ENCODE measurements at regions not wholly inside any gene's neighbourhood (a gene's known extent, or its start where the extent isn't known, plus 50 kb on each side); places are given as distances from the start of the nearest gene placed in this dataset.
"Not testable (repeated sequence)": the region's sequence is repeated elsewhere in the genome, so short reads cannot be mapped to it uniquely, and the experiment has no call there.

DNA sequence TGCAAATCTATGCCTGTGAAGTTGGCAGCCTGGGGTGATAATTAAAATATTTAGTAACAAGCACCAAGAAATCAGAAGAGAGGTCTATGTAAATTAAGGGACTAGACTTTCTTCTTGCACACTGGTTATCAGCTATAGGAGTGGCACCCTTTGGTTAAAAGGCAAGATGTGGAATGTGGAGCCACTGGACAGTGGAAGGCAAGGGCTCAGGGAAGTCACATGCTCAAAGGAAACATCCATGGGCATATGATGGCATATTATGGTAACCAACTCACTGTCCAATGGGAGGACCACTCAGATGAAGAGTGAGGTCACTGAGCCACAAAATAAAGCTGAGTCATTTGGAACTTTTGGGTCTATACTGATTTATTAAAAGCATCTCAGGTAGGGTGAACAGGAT lies 165.6 kb upstream of the PRICKLE2 start:
- DNase-seq (ENCODE audit: low spot score): no peak

DNA sequence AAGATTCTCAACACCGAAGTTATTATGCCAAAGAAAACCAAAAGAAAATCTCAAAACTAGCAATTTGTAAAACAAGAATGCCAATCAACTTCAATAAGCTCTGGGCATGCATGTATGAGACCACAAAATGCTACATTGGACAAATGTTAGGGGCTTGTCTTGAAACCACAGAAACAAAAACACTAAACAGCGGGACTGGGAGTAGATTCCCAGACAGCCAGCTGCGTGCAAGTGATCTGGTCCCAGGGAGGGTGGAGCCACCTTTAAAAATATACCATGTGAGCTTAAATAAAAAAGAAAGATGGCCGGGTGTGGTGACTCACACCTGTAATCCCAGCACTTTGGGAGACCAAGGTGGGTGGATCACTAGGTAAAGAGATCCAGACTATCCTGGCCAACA lies 163.6 kb upstream of the PRICKLE2 start:
- DNase-seq (ENCODE audit: low spot score): no peak

DNA sequence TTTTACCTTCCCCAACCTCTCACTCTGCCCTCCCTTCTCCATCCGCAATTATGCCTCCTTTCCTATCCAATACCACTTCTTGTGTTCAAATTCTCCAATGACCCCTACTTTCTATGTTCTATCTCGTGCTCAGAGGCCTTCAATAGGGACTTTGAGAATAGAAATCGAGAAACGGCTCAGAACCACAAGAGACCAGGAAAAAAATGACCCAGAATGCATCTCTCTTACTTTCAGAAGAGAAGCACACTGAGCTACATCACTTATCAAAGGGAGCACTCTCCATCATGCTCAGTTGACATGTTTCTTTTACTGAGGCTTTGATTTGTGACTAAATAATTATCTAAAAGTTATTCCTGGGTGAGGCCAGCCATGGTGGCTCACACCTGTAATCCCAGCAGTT lies 162.4 kb upstream of the PRICKLE2 start:
- no peak for DNase-seq (ENCODE audit: low spot score)

DNA sequence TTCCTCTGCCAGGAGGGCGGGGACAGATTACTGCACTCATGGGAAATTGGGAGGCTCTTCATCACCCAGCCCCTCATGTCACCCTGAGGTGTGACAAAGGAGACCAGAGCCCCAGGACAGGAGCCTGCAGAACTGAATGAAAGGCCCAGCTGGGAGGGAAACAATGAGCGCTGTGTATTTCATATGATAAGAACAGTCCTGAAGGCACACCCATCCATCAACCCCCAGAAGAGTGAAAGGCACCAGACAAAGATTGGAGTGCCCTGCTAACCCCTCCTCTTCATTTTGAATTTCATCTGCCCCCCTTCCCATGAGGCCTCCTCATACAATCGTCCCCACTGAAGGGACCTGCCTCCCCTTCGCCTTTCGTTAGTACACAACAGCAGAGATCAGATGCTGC lies 160.0 kb upstream of the PRICKLE2 start:
- no peak for DNase-seq (ENCODE audit: low spot score)

DNA sequence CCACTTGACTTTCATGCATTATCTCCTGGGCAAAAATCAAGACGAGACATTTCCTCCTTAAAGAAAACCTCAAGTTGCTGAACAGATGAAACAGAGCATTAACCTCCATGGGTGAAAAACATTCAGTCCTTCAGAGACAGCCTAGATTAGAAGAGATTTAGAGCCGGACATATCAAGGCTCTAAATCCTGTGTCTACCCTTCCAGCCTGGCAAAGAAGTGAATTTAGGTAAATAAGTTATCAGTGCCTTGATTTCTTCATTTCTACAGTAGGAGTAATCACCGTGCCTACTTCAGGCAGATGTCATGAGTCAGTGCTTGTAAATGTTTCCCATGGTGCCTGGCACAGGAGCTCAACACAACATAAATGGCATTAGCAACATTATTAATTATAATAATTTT lies 159.3 kb upstream of the PRICKLE2 start:
- DNase-seq (ENCODE audit: low spot score): no peak

DNA sequence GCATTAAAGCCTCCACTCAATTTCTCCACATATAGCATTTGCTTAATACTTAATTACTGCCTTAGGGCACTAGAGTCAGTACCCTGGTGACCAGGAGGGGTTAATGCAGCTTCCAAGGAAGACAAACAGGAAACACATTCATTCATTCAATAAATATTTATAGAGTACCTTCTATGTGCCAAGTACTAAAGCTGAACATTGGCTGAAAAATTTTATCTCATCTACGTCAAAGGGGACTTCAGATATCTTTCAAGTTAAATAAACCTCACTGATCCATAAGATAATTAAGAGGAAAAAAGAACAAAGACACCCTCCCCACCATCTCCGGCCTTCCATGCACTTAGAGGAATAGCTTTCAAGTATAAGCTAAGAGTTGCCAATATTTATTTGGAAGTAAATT lies 156.9 kb upstream of the PRICKLE2 start:
- DNase-seq (ENCODE audit: low spot score): no peak

DNA sequence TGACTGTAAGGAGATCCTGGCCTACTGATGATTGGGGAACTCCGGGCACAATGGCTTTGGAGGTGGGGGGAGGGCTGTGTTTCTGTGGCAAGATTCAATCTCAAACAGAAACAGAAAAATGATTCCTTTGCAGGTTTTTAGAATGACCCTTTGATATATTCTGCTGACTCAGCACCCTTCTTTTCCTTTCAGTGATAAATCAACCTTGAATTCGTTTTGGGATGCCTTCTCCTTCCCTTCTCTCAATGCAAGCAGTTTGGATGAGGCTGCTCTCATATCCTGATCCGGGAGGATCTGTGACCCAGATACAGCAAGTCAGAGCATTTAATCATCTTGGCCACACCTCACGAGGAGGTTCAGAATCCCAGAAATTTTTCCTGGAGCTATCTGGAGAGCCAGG lies 156.1 kb upstream of the PRICKLE2 start:
- DNase-seq (ENCODE audit: low spot score): no peak

DNA sequence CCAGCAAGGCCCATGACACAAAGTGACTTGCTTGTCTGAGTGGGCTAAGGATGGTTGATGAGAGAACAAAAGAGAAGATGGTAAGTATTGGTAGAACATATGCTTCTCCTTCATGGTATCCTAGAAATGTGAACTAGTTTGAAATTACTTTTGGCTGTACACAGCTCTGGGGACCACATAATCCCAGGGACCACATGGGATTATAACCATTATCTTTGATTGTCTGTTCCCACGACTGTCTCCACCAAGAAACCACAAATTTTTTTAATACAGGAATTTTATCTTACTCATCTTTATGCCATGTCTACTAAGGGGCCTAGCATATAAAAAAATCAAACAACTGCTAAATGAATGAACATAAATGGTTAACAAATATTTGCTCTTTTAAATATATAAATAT lies 155.3 kb upstream of the PRICKLE2 start:
- no peak for DNase-seq (ENCODE audit: low spot score)

- no peak for DNase-seq (ENCODE audit: low spot score)
These were observed 154.0 kb upstream of the PRICKLE2 start for GRCh38 chr3:64379221-64379620.

- no peak for DNase-seq (ENCODE audit: low spot score)
These were observed 152.7 kb upstream of the PRICKLE2 start for GRCh38 chr3:64377942-64378341.

DNA sequence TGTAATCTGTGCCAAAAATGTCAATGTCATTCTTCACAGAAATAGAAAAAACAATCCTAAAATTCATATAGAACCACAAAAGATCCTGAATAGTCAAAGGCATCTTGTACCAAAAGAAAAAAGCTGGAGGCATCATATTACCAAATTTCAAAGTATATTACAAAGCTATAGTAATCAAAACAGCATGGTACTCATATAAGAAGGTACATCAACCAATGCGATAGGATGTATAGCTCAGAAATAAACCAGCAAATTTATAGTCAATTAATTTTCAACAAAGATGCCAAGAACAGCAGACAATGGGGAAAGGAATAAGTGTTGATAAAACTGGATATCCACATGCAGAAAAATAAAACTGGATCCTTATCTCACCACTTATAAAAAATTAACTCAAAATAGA lies 150.5 kb upstream of the PRICKLE2 start:
- no peak for DNase-seq (ENCODE audit: low spot score)

GRCh38 chr3:64369390-64369789 lies 144.1 kb upstream of the PRICKLE2 start:
- no peak for DNase-seq (ENCODE audit: low spot score)

DNA sequence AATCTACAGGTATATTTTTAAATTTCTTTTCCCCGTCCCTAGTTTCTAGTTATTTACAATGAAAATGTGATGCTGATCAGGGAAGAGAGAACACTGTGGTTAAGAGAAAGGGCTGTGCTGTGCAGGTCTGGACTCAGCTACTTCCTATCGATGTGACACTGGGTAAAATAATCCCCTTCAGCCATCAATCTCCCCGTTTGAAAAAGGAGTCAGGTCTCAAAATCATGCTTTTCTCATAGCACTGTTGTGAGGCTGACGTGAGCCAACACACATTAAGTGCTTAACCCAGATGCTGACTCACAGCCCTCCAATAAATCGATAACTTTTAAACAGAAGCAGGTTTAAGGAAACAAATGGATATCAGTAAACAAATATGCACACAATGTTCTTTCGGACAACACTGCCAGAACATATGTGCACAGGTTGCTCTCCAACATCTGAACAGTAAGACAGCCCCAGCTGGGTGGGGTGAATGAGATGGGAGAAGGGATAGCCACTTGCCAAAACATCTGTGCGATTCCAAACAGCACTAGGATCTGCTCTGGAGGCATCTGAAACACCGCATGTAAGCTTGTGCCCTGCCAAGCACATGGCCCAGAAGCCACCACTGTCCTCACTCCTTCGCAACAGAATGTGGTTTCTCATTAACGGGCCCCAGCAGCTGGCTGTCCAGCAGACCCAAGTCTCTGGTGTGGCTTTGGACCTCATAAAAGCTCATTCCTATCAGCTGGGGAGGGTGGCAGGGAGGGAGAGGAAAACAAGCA lies 143.2 kb upstream of the PRICKLE2 start:
- DNase-seq (ENCODE audit: low spot score): no peak

DNA sequence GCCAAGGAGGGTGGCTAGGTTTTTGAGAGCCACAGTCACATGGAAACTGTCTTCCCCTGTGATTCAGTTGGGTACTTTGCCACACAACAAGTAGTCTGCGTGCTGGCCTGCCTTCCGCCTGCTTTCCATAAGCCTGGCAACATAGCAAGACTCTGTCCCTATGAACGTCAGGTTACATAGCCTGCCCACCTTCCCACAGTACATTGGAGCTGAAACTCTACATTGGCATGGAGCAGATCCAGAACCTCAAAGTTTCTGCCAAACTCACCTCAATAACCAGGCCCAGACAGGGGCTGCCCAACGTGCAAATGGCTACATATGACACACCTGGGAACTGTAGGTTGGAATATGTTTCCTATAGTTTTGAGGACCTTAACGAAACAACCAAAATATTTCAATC lies 140.6 kb upstream of the PRICKLE2 start:
- no peak for DNase-seq (ENCODE audit: low spot score)

GRCh38 chr3:64363842-64364241 lies 138.6 kb upstream of the PRICKLE2 start:
- no peak for DNase-seq (ENCODE audit: low spot score)

GRCh38 chr3:64361962-64362735 lies 136.9 kb upstream of the PRICKLE2 start:
- DNase-seq (ENCODE audit: low spot score): no peak

DNA sequence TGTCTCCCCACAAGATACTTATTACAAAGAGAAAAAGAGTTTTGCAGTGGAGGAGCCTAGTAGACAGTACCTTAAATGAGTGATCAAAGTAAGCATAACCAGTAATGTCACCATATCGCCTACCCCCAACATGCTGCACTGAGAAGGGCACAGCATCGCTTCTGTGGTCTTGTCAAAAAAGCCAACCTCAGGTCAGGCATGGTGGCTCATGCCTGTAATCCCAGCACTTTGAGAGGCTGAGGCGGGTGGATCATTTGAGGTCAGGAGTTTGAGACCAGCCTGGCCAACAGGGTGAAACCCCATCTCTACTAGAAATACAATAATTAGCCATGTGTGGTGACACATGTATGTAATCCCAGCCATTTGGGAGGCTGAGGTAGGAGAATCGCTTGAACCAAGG lies 135.8 kb upstream of the PRICKLE2 start:
- DNase-seq (ENCODE audit: low spot score): not testable (repeated sequence)

DNA sequence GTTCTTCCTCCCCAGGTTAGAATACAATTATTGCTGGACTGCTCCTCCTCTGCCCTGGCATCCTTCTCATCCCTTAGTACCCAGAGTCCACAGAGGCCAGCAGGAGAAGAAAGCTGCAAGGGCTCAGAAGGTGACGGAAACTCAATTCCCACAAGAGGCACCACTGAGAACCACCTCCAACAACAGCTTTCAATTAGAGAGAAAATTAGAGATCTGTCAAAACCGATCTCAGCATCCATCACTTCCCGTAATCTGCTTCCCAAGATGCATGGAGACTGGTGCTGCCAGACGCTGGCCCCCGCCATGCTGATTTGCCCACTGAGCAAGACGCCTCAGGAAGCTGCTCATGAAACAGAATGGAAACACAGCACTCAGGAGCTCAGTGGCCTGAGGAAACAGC lies 135.0 kb upstream of the PRICKLE2 start:
- DNase-seq (ENCODE audit: low spot score): no peak

- no peak for DNase-seq (ENCODE audit: low spot score)
These were observed 134.5 kb upstream of the PRICKLE2 start for GRCh38 chr3:64359735-64360134.

GRCh38 chr3:64358853-64359252 lies 133.6 kb upstream of the PRICKLE2 start:
- no peak for DNase-seq (ENCODE audit: low spot score)

- no peak for DNase-seq (ENCODE audit: low spot score)
These were observed 132.9 kb upstream of the PRICKLE2 start for GRCh38 chr3:64358176-64358575.

- DNase-seq (ENCODE audit: low spot score): no peak
These were observed 132.2 kb upstream of the PRICKLE2 start for GRCh38 chr3:64357481-64357880.

DNA sequence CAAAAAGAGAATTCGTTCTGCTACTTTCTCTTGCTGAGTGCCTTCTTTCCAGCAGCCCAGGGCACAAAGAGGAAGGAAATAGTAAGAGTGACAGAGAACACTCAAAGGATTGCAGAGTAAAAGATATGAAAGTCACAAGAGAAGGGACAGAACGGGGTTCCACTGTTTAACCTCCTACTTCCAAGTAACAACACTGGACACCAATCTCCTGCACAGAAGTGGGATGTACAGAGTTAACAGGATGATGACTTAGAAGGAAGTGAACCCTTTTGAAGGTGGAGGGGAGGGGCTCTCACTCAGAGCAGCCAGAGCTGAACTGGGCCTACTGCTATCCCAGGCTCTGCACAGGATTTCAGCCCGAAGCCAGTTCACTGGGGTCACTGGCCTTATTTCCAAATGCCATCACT lies 130.1 kb upstream of the PRICKLE2 start:
- DNase-seq (ENCODE audit: low spot score): no peak

GRCh38 chr3:64354956-64355355 lies 129.7 kb upstream of the PRICKLE2 start:
- no peak for DNase-seq (ENCODE audit: low spot score)

All from pons (tissue), 1 donor.